ENCODE measurements at regions not wholly inside any gene's neighbourhood (a gene's known extent, or its start where the extent isn't known, plus 50 kb on each side); places are given as distances from the start of the nearest gene placed in this dataset.

GRCh38 chr15:26477044-26477443, 295.8 kb downstream of the GABRB3 start:
- no peak for DNase-seq

- DNase-seq = no peak
Measured at GRCh38 chr15:26475554-26475953, 297.3 kb downstream of the GABRB3 start.

- no peak for DNase-seq
Measured at GRCh38 chr15:26472661-26473060, 300.2 kb downstream of the GABRB3 start.

- no peak for DNase-seq
Measured at GRCh38 chr15:26461847-26462608, 310.8 kb downstream of the GABRB3 start.

GRCh38 chr15:26460165-26460564, 312.7 kb downstream of the GABRB3 start:
- DNase-seq = no peak

- DNase-seq = no peak
Measured at GRCh38 chr15:26455828-26456227, 317.0 kb downstream of the GABRB3 start.

- no peak for DNase-seq
Measured at GRCh38 chr15:26453914-26454313, 319.0 kb downstream of the GABRB3 start.

- DNase-seq = no peak
Measured at GRCh38 chr15:26451995-26452394, 320.9 kb downstream of the GABRB3 start.

- DNase-seq = no peak
Measured at GRCh38 chr15:26449291-26449690, 323.6 kb downstream of the GABRB3 start.

- DNase-seq = no peak
Measured at GRCh38 chr15:26443321-26443720, 329.5 kb downstream of the GABRB3 start.

GRCh38 chr15:26442680-26443079, 330.2 kb downstream of the GABRB3 start:
- DNase-seq = no peak

- DNase-seq = no peak
Measured at GRCh38 chr15:26439681-26440080, 333.2 kb downstream of the GABRB3 start.

- DNase-seq = no peak
Measured at GRCh38 chr15:26438718-26439117, 334.1 kb downstream of the GABRB3 start.

- DNase-seq = no peak
Measured at GRCh38 chr15:26438316-26438715, 334.6 kb downstream of the GABRB3 start.

GRCh38 chr15:26433818-26434217, 339.0 kb downstream of the GABRB3 start:
- no peak for DNase-seq

- no peak for DNase-seq
Measured at GRCh38 chr15:26433060-26433459, 339.8 kb downstream of the GABRB3 start.

GRCh38 chr15:26421065-26421464, 351.8 kb downstream of the GABRB3 start:
- no peak for DNase-seq

GRCh38 chr15:26395624-26396023, 377.2 kb downstream of the GABRB3 start:
- DNase-seq = no peak

GRCh38 chr15:26394801-26395200, 378.1 kb downstream of the GABRB3 start:
- DNase-seq = no peak

GRCh38 chr15:26392956-26393355, 379.9 kb downstream of the GABRB3 start:
- DNase-seq = no peak

- DNase-seq = no peak
Measured at GRCh38 chr15:26391567-26392194, 381.2 kb downstream of the GABRB3 start.

GRCh38 chr15:26382444-26383072, 390.3 kb downstream of the GABRB3 start:
- no peak for DNase-seq

- DNase-seq = no peak
Measured at GRCh38 chr15:26378304-26378703, 394.6 kb downstream of the GABRB3 start.

- no peak for DNase-seq
Measured at GRCh38 chr15:26376243-26376642, 396.6 kb downstream of the GABRB3 start.
